ENCODE measurements at regions not wholly inside any gene's neighbourhood (a gene's known extent, or its start where the extent isn't known, plus 50 kb on each side); places are given as distances from the start of the nearest gene placed in this dataset.

DNA sequence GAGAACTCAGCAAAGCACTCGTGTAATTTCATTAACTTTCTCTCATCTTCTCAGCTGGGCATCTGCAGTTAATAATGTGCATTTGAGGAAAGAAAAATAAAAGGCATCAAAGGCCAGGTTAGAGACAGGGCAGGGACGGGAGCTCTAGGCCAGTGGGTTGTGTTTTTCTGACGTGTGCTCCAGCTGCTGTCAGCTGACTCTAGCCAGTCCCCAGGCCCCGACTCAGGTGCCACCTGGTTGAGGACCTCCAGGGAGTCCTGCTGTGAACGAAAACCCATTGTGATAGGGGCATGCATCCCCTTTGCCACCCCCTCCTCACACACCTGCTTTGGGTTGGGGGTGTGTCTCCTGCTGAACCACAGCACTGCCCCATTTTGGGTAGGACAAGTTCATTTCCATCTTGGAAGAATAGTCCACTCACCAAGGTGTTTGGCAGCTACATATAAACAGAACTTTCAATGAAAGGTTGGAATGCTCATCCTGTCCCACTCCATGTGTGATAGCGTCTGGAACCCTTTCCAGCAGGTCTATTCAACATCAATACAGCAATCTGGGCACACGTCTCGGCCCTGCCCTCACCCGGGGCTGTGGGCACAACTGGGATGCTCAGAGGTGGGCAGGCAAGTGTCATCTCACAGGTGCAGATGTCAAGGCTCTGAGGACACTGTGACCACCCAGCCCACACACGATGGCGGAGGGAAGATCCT lies 146.1 kb upstream of the FAM20C start:
- no peak for TF ChIP-seq POLR2A (IDR thresholded peaks at IDR 0.05)
- TF ChIP-seq, protein P1, sequence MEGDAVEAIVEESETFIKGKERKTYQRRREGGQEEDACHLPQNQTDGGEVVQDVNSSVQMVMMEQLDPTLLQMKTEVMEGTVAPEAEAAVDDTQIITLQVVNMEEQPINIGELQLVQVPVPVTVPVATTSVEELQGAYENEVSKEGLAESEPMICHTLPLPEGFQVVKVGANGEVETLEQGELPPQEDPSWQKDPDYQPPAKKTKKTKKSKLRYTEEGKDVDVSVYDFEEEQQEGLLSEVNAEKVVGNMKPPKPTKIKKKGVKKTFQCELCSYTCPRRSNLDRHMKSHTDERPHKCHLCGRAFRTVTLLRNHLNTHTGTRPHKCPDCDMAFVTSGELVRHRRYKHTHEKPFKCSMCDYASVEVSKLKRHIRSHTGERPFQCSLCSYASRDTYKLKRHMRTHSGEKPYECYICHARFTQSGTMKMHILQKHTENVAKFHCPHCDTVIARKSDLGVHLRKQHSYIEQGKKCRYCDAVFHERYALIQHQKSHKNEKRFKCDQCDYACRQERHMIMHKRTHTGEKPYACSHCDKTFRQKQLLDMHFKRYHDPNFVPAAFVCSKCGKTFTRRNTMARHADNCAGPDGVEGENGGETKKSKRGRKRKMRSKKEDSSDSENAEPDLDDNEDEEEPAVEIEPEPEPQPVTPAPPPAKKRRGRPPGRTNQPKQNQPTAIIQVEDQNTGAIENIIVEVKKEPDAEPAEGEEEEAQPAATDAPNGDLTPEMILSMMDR (IDR thresholded peaks at IDR 0.05) = no peak
- no peak for TF ChIP-seq POLR2AphosphoS5 (IDR thresholded peaks at IDR 0.05)
